HFFc6 (cell line): ENCODE measurements at regions not wholly inside any gene's neighbourhood (a gene's known extent, or its start where the extent isn't known, plus 50 kb on each side); places are given as distances from the start of the nearest gene placed in this dataset.

ENCODE experiments used
- DNase-seq: peaks from one replicate; pipeline ENCODE4 v3.0.0-alpha.2; 2018
- H3K27ac Mint-ChIP-seq: 2 replicates; pipeline ENCODE4 v1.8.0; 2020; ENCODE audit warnings: mild to moderate bottlenecking, mixed read lengths
- H3K27me3 Mint-ChIP-seq: 2 replicates; pipeline ENCODE4 v1.8.0; 2021; ENCODE audit warnings: mild to moderate bottlenecking, moderate library complexity, mixed read lengths; ENCODE audit not compliant: insufficient read depth
- H3K36me3 Mint-ChIP-seq: 2 replicates; pipeline ENCODE4 v1.8.0; 2021; ENCODE audit warnings: low read depth, mixed read lengths
- H3K4me1 Mint-ChIP-seq: 2 replicates; pipeline ENCODE4 v1.8.0; 2020; ENCODE audit warnings: low read depth, mixed read lengths
- H3K4me3 Mint-ChIP-seq: 2 replicates; pipeline ENCODE4 v1.8.0; 2020; ENCODE audit warnings: mild to moderate bottlenecking, moderate library complexity, mixed read lengths
- H3K9me3 Mint-ChIP-seq: 2 replicates; pipeline ENCODE4 v1.8.0; 2020; ENCODE audit warnings: mild to moderate bottlenecking, mixed read lengths
- CTCF ChIP-seq: fragments of 200-600 bp; sonication (generic); IDR thresholded peaks from 2 replicates; pipeline ENCODE4 v1.5.0; 2021; ENCODE audit warnings: antibody characterized with exemption, mild to moderate bottlenecking

- Mint-ChIP-seq H3K4me1 (peaks cover 22% of the 10 kb centered on the region), H3K9me3 (no peaks in the 10 kb centered on the region), H3K36me3 (no peaks in the 10 kb centered on the region), H3K4me3 (no peak overlapping the region), H3K27me3 (peaks cover 10% of the 10 kb centered on the region; the same call in 1 of the 2 replicates), H3K27ac (peak overlapping the region; percentile 32; the same call in 1 of the 2 replicates)
- no peak for TF ChIP-seq CTCF
- no peak for DNase-seq
Observed at GRCh38 chr11:130611791-130612251, 163.4 kb downstream of the ADAMTS15 start.

GRCh38 chr11:130612291-130612851 lies 163.9 kb downstream of the ADAMTS15 start:
- no peaks in the 10 kb centered on the region for H3K9me3 Mint-ChIP-seq
- TF ChIP-seq CTCF, result no peak
- peak overlapping the region; percentile 32; the same call in 1 of the 2 replicates for H3K27ac Mint-ChIP-seq
- no peaks in the 10 kb centered on the region for H3K36me3 Mint-ChIP-seq
- peaks cover 16% of the 10 kb centered on the region for H3K4me1 Mint-ChIP-seq
- no peak for DNase-seq
- H3K4me3 Mint-ChIP-seq, result no peak overlapping the region
- peaks cover 8% of the 10 kb centered on the region; the same call in 1 of the 2 replicates for H3K27me3 Mint-ChIP-seq

- TF ChIP-seq CTCF, result no peak
- Mint-ChIP-seq H3K9me3 (peaks cover 5% of the 10 kb centered on the region; the same call in 1 of the 2 replicates), H3K27me3 (peaks cover 4% of the 10 kb centered on the region), H3K36me3 (no peaks in the 10 kb centered on the region; the same call in 1 of the 2 replicates), H3K4me3 (no peak overlapping the region), H3K4me1 (peaks cover 15% of the 10 kb centered on the region), H3K27ac (no peak overlapping the region)
- no peak for DNase-seq
Observed at GRCh38 chr11:130613396-130613795, 165.0 kb downstream of the ADAMTS15 start.

GRCh38 chr11:130614591-130614990 lies 166.1 kb downstream of the ADAMTS15 start:
- TF ChIP-seq CTCF, result no peak
- H3K4me3 Mint-ChIP-seq, result no peak overlapping the region
- peaks cover 4% of the 10 kb centered on the region; the same call in 1 of the 2 replicates for H3K27me3 Mint-ChIP-seq
- no peaks in the 10 kb centered on the region; the same call in 1 of the 2 replicates for H3K36me3 Mint-ChIP-seq
- no peak overlapping the region for H3K27ac Mint-ChIP-seq
- peaks cover 5% of the 10 kb centered on the region; the same call in 1 of the 2 replicates for H3K9me3 Mint-ChIP-seq
- DNase-seq, result no peak
- peaks cover 15% of the 10 kb centered on the region for H3K4me1 Mint-ChIP-seq

GRCh38 chr11:130615561-130615960 lies 167.1 kb downstream of the ADAMTS15 start:
- DNase-seq, result no peak
- TF ChIP-seq CTCF, result no peak
- Mint-ChIP-seq H3K9me3 (peaks cover 5% of the 10 kb centered on the region; the same call in 1 of the 2 replicates), H3K4me3 (no peak overlapping the region), H3K4me1 (peaks cover 15% of the 10 kb centered on the region), H3K27ac (no peak overlapping the region), H3K36me3 (no peaks in the 10 kb centered on the region; the same call in 1 of the 2 replicates), H3K27me3 (peaks cover 5% of the 10 kb centered on the region)
